Peyer's patch (tissue), 4 donors: ENCODE measurements at regions not wholly inside any gene's neighbourhood (a gene's known extent, or its start where the extent isn't known, plus 50 kb on each side); places are given as distances from the start of the nearest gene placed in this dataset.

ENCODE experiments used
- DNase-seq, 3 donors: peaks; one replicate each; pipeline ENCODE4 v3.0.0-alpha.2; 2017 to 2019
- H3K27ac ChIP-seq, 4 donors: fragments of 200-600 bp; sonication (generic); one replicate each; pipeline ENCODE4 v1.5.1; 2016 to 2019
- H3K27me3 ChIP-seq, 2 donors: fragments of 200-600 bp; sonication (generic); one replicate each; pipeline ENCODE4 v1.5.1; 2019
- H3K36me3 ChIP-seq, 3 donors: fragments of 200-600 bp; sonication (generic); one replicate each; pipeline ENCODE4 v1.5.1; 2016 to 2019
- H3K4me1 ChIP-seq, 4 donors: fragments of 200-600 bp; sonication (generic); one replicate each; pipeline ENCODE4 v1.5.1; 2016 to 2019
- H3K4me3 ChIP-seq, 4 donors: fragments of 200-600 bp; sonication (generic); 1 replicate in 3 of 4; 2 replicates in 1 of 4; pipeline ENCODE4 v1.5.1; 2016 to 2019; ENCODE audit warnings: mild to moderate bottlenecking in 1 of 4
- H3K9me3 ChIP-seq, 4 donors: fragments of 200-600 bp; sonication (generic); one replicate each; pipeline ENCODE4 v1.5.1; 2016 to 2019; ENCODE audit warnings: mild to moderate bottlenecking in 1 of 4
- POLR2A ChIP-seq, 2 donors: fragments of 450-650 bp; IDR thresholded peaks; one replicate each; pipeline ENCODE4 v1.5.1; 2017; ENCODE audit warnings: antibody characterized with exemption in 2 of 2, mild to moderate bottlenecking in 2 of 2, moderate library complexity in 2 of 2
- TF ChIP-seq, protein P1 (sequence below), 6 experiments: fragments of 450-650 bp in 4 of 6; fragments of 200-600 bp in 2 of 6; sonication (generic) in 1 of 6; IDR thresholded peaks; one replicate each; pipeline ENCODE4 v1.5.1; 2017 to 2019; ENCODE audit warnings: antibody characterized with exemption in 6 of 6, mild to moderate bottlenecking in 3 of 6, moderate library complexity in 1 of 6

GRCh38 chr10:4049348-4049747 is 264.3 kb upstream of the KLF6 start:
- Histone ChIP-seq H3K36me3 (no peaks in the 10 kb centered on the region), H3K4me3 (no peak overlapping the region), H3K27ac (no peak overlapping the region), H3K4me1 (peaks cover 0 to 6% (median 0%) of the 10 kb centered on the region in 4 donors), H3K27me3 (no peaks in the 10 kb centered on the region), H3K9me3 (no peaks in the 10 kb centered on the region)
- no peak for TF ChIP-seq POLR2A (IDR thresholded peaks at IDR 0.05)
- TF ChIP-seq, protein P1, sequence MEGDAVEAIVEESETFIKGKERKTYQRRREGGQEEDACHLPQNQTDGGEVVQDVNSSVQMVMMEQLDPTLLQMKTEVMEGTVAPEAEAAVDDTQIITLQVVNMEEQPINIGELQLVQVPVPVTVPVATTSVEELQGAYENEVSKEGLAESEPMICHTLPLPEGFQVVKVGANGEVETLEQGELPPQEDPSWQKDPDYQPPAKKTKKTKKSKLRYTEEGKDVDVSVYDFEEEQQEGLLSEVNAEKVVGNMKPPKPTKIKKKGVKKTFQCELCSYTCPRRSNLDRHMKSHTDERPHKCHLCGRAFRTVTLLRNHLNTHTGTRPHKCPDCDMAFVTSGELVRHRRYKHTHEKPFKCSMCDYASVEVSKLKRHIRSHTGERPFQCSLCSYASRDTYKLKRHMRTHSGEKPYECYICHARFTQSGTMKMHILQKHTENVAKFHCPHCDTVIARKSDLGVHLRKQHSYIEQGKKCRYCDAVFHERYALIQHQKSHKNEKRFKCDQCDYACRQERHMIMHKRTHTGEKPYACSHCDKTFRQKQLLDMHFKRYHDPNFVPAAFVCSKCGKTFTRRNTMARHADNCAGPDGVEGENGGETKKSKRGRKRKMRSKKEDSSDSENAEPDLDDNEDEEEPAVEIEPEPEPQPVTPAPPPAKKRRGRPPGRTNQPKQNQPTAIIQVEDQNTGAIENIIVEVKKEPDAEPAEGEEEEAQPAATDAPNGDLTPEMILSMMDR (IDR thresholded peaks at IDR 0.05), result no peak
- no peak for DNase-seq

GRCh38 chr10:4048236-4048864 is 263.3 kb upstream of the KLF6 start:
- Histone ChIP-seq H3K36me3 (no peaks in the 10 kb centered on the region), H3K27me3 (no peaks in the 10 kb centered on the region), H3K27ac (no peak overlapping the region), H3K4me1 (peaks cover 0 to 6% (median 0%) of the 10 kb centered on the region in 4 donors), H3K4me3 (no peak overlapping the region), H3K9me3 (no peaks in the 10 kb centered on the region)
- no peak for DNase-seq
- TF ChIP-seq, protein P1 (IDR thresholded peaks at IDR 0.05), result no peak
- TF ChIP-seq POLR2A (IDR thresholded peaks at IDR 0.05), result no peak

GRCh38 chr10:4046712-4047354 is 261.8 kb upstream of the KLF6 start:
- Histone ChIP-seq H3K36me3 (no peaks in the 10 kb centered on the region), H3K9me3 (peaks cover 0 to 5% (median 0%) of the 10 kb centered on the region in 4 donors), H3K27me3 (no peaks in the 10 kb centered on the region), H3K4me1 (peaks cover 0 to 6% (median 0%) of the 10 kb centered on the region in 4 donors), H3K27ac (no peak overlapping the region), H3K4me3 (no peak overlapping the region)
- no peak for DNase-seq
- TF ChIP-seq POLR2A (IDR thresholded peaks at IDR 0.05), result no peak
- TF ChIP-seq, protein P1 (IDR thresholded peaks at IDR 0.05), result no peak

DNA sequence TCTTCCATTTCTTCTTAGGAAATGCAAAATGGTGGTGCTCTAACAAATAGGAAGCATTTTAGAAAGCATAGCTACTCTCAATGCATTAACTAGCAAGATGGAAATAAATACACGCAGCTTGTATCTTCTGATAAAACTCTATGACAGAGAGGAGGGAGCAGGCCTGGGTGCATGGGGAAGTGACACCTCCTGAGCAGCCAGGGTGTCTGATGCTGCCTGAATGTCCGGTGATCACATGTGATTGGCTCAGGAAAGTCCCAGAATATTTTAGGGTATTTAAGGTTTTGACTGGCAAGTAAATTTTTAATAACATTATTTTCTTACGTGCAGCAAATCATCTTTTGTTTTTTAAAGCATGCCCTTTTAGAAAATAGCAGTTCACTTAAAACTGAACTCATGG is 261.0 kb upstream of the KLF6 start:
- TF ChIP-seq, protein P1 (IDR thresholded peaks at IDR 0.05), result no peak
- TF ChIP-seq POLR2A (IDR thresholded peaks at IDR 0.05), result no peak
- H3K4me1 ChIP-seq, result peaks cover 0 to 6% (median 0%) of the 10 kb centered on the region in 4 donors
- no peak overlapping the region for H3K27ac ChIP-seq

DNA sequence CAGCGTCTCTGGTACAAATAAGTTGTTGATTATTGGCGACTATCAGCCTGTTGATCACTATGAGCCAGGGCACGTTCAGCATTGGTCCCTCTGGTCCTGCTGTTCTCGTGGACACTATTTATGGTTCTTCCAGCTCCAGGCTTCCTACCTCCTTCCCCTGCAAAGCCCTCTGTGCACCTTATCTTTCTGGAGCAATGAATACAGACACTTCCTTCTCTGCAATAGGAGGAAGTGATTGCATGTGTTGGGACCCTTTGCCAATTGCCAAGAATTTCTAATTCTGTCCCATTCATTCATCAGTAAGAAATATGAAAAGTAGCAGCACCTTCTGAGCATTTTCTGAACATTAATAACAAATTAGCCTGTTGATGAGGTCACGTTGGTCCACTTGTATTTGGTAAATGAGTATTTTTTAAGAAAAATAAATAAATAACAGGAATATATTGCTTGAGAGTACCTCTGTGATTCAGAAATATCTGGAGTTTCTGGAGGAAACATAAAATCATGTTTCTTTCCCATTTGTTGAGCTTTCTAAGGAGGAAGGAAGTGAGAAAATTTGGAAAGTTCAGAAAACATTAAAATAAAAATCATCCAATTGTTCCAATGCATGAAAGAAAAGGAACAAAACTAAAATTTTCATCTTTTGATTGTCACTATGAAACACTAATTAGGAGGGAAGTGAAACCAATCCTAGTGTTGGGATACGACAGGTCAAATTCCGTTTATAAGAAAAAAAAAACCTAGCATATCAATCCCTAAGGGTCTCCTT is 259.1 kb upstream of the KLF6 start:
- H3K4me3 ChIP-seq, result no peak overlapping the region
- no peaks in the 10 kb centered on the region for H3K36me3 ChIP-seq
- no peaks in the 10 kb centered on the region for H3K4me1 ChIP-seq
- no peak for DNase-seq
- no peak overlapping the region for H3K27ac ChIP-seq
- H3K27me3 ChIP-seq, result no peaks in the 10 kb centered on the region
- TF ChIP-seq, protein P1 (IDR thresholded peaks at IDR 0.05), result no peak
- no peak for TF ChIP-seq POLR2A (IDR thresholded peaks at IDR 0.05)
- H3K9me3 ChIP-seq, result peaks cover 0 to 12% (median 3%) of the 10 kb centered on the region in 4 donors

More for the DNA sequence above, 261.0 kb upstream of the KLF6 start:
- Histone ChIP-seq H3K4me3 (no peak overlapping the region), H3K36me3 (no peaks in the 10 kb centered on the region), H3K9me3 (peaks cover 0 to 12% (median 3%) of the 10 kb centered on the region in 4 donors), H3K27me3 (no peaks in the 10 kb centered on the region)
- DNase-seq, result no peak
